Activated CD8-positive, alpha-beta memory T cell treated with anti-CD3 and anti-CD28 coated beads, Interleukin-2, amount 50 U/mL, for 4 hours (primary cell): ENCODE measurements at regions not wholly inside any gene's neighbourhood (a gene's known extent, or its start where the extent isn't known, plus 50 kb on each side); places are given as distances from the start of the nearest gene placed in this dataset.

Experiments
- DNase-seq: peaks from one replicate; pipeline ENCODE4 v3.0.0-alpha.2; 2020

DNA sequence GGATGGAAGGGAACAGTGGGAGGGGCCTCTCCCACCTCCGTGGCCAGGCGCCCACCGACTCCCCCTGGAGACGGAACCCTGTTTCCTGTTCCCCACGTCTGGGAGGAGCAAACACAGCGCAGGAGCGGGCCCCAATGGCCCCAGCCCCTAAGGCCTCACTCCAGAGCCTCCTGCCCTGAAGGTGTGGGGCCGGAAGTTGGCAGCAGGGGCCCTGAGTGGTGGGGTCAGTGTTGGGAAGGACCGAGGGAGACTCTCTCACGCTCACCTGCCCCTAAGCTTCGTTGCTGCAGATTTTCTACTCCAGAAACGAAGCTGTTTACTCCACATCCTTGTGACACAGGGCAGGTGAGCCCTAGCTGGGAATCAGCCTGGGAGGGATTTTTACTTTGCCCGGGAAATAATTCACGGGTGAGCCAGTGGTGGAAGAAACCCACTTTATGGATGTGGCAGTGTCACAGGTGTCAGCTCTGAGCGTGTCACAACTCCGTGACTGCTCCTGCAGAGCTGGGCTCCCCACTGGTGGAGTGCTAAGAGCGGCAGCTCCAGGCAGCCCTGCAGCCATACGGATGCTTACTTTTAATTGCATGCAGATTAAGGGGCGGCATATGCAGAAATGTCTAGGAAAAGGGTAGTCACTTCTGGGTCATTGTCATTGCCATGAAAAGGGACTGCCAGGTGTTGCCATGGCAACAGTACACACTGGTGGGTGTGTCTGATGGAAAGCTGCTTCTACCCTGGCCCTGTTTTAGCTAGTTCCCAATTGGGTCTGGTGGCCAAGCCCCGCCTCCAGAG lies 77.5 kb upstream of the OLFM1 start:
- DNase-seq, result no peak

DNA sequence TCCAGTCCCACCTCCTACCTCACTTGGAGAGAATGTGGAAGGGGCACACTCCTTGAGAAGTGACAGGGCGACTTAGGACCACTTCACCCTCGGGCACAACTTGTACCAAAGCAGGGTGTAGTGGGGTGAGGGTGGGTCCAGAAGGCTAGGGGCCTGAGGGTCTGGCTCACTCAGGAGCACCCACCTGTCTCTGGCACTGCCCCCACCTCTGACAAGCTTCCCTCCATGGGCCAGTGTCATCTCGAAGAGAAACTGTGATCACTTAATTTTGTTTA lies 76.9 kb upstream of the OLFM1 start:
- DNase-seq, result no peak

DNA sequence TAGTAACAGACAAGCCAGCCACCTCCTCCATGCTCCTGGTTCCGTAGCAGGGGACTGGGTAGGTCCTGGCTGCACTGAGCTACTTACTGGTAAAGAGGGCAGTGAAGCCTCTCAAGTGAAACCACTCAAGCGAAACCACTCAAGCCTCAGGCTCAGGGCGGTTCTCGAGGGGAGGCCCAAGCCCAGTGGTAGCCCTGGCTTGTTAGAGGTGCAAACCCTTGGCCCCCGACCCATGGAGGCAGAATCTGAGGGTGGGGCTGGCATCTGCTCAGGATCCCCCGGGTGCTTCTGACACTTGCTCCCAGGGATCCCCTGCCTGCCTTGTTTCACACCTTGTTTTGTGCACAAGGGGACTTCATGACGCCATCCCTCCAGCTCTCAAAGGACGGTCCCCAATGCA lies 76.5 kb upstream of the OLFM1 start:
- no peak for DNase-seq

DNA sequence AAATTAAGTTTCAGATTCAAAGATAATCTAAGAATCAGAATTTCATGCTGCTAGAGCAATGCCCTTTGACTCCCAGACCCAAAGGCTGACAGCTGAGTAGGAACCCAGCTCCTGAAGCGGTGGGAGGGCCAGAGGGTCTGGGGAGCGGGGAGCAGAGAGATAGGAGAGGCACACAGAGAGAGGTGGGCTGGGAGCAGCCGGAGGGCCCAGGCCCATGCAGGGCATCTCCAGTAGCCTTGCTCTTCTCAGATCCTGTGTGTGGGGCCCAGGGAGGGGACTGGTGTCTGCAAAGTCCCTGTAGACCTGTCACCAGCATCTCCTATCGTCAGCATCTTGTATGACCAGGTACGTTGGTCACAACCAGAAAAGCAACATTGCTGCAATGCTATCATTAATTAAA lies 75.3 kb upstream of the OLFM1 start:
- DNase-seq, result no peak

DNA sequence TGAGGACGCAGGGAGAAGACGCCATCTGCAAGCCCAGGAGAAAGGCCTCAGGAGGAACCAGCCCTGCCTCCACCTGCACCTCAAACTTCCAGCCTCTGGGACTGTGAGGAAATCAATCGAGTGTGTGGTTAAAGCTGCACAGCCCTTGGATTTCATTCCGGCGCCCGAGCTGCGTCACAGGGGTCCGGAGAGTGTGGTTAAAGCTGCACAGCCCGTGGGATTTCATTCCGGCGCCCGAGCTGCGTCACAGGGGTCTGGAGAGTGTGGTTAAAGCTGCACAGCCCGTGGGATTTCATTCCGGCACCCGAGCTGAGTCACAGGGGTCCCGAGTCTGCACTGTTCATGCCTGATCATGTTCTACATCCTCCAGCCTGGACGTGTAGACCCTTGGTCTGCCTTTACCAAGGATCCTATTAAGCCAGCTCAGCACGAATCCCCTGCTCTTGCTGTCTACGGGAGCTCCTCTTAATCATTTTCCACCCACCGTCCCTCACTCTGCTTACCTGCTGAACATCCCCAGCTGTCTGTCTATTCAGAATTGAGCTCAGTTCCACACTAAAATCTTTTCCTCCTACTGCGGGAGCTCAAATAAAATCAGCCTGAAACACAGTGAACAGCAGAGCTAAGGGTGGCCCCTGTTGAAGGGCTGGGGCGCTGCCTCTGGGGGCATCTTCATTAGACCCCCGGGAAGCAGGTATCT lies 73.0 kb upstream of the OLFM1 start:
- DNase-seq, result no peak

DNA sequence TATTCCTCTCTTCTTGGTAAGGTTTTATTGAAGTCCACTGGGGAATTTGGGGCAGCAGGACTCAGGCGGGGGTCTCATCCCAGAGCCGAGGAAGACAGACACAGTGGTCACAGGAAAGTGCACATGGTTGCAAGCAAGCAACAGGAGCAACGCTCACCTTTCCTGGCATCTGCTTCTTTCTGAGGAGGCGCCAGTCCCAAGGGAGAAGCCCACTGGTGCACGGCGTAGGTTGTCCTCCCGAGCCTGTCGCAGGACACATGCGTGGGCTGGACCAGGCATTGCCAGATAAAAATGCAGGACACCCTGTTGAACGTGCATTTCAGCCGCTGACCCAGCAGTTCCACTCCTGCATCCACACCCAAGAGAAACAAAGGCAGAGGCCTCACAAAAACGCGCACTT lies 72.4 kb upstream of the OLFM1 start:
- no peak for DNase-seq

DNA sequence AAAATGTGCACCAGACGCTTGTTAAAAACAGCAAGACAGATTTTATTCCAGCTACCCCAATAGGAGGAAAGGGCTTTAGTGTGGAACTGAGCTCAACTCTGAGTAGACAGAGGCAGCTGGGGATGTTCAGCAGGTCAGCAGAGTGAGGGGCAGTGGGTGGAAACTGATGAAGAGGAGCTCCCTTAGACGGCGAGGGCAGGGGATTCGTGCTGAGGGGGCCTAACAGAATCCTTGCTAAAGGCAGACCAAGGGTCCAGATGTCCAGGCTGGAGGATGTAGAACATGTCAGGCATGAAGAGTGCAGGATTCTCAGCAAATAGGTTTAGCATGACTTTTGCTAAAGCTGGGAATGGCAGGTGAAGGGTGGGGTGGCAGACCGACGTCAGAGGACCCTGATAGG lies 71.9 kb upstream of the OLFM1 start:
- no peak for DNase-seq

DNA sequence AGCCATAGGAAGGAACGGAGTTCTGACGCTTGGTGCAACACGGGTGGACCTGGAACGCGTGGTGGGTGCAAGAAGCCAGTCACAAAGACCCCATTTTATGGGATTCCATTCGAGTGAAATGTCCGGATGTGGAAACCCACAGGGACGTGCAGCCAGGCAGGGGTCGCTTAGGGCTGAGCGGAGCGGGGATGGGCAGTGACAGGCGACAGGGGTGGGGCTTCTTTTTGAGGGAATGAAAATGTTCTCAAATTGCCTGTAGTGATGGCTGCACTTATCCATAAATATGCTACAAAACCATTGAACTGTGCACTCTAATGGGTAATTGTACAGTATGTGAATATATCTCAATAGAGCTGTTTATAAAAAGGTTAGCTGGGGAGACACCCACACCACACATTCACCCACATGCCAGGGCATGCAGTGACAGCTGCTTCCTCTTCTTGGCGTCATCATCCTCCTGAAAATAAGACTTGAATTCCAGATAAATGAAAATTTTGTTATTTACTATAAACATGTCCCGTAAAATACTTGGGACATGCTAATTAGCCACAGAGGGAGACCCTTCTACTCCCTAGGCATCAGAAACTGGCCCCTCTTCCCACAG lies 71.3 kb upstream of the OLFM1 start:
- DNase-seq, result no peak

DNA sequence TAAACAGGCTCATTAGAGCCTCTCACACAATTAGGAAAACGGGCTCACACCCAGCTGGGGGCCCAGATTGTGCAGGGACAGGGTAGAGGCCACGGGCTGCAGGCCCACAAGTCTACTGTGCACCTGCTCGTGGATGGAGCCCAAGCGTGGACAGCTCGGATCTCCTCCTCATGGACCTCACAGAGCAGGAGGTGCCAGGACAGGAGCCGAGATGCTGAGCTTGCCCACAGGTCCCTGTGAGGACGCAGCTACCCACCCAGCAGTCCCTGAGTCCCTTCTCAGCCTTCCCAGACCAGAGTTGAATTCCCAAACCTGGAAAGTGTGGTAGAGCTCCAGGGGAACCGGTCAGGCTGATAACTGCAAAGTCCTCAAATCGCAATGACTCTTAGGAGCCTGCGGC lies 70.6 kb upstream of the OLFM1 start:
- DNase-seq, result no peak

DNA sequence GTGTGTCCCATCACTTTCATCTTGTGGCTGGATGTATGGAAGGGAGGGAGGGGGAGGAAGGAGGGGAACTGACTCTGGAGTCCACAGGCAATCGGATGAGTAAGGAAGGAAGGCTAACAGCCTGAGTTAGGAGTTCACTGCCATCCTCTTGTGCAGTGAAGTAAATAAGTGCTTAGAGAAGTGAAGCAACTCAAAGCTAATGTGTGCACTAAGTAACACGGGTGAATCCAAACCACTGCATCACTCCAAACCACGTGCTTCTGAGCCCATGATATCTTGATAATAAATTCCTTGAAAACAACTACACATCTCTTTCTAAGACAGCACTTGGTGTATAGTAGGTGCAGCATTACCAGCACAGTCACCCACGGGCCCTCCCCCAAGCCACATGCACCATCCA lies 69.6 kb upstream of the OLFM1 start:
- no peak for DNase-seq

DNA sequence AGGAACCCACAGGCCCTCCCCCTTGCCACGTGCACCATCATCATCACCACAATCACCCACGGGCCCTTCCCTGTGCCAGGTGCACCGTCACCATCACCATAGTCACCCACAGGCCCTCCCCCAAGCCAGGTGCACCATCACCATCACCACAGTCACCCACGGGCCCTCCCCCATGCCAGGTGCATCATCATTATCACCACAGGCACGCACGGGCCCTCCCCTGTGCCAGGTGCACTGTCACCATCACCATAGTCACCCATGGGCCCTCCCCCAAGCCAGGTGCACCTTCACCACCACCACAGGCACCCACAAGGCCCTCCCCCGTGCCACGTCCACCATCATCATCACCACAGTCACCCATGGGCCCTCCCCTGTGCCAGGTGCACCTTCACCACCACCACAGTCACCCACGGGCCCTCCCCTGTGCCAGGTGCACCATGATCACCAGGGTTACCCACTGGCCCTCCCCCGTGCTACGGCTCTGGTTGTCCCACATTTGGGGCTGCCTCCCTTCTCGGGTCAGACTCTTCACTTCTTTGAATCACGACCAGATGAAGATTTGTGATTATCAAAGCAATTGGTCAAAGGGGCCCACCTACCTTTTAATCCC lies 69.1 kb upstream of the OLFM1 start:
- DNase-seq, result no peak

DNA sequence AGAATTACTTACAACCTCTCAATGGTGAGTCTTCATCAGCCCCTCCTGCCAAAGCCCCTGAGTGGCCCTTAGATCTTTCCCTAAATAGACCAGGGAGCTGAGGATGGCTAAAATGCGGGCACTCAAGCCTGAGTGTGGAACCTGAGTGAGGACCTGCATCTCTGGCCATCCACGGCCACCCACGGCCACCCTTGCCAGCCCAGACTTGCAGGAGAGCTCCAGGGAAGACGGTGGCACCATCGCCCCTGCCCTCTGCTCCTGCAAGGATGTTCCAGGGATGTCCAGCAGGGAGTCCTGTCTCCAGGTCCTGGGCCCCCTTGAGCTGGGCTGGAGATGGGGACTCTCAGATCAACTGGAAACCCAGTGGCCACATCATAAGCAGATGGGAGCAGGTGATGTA lies 68.2 kb upstream of the OLFM1 start:
- no peak for DNase-seq

DNA sequence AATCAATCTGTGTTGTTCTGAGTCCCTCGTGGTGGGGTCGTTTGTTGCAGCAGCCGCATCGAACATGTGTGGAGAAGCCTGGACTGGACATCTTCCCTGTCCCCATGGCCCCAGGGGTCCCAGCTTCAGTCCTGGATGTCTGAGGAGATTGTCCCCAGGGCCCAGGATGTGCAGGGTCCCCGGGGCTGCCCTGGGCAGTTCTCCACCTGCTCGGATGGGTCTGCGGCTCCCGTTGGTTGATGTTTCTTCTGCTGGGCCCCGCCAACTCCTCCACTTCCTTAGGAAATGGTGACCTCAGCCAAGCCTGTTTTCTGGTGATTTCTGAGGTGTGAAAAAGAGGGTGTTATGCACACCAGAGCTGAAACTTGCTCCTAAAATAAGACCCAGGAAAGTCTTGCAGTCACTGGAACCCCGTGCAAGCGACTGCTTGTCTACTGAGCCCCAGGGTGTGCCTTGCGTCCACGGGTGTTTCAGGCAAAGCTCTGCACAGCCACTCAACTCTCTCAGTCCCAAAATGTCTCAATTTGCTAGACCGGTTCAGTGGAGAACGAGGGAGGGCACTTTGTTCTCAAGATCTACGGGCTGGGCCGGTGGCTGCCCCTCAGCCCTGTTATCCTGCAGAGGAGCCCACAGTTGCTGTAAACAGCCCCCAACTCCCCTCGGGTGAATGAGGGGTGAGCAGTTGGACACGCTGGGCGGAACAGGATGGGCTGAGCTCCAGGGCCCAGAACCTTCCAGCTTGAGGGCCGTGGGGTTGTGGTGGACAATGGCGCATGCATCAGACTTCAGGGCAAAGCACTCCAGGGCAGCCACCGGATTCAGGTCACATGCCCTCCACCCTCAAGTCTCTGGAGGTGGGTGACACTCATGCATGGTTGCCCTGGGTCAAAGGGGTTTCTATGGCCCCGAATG lies 66.7 kb upstream of the OLFM1 start:
- no peak for DNase-seq

DNA sequence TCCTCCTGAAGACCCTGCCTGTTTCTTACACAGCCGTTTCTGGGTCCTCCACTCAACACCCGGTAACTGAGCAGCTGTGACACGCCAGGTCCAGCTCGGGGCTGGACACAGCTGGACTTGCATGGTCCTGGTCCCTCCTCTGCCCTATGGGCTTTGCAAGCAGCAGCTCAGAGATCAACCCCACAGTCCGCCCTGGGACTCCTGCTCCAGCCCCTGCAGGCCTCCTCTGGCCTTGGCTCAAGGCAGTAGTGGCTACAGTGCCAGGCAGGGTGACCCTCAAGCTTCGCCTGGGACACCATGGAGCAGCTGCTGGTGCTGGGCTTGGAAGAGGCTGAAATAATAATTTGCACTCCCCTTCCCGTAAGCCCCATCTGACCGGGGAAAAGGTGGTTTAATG lies 66.1 kb upstream of the OLFM1 start:
- no peak for DNase-seq

DNA sequence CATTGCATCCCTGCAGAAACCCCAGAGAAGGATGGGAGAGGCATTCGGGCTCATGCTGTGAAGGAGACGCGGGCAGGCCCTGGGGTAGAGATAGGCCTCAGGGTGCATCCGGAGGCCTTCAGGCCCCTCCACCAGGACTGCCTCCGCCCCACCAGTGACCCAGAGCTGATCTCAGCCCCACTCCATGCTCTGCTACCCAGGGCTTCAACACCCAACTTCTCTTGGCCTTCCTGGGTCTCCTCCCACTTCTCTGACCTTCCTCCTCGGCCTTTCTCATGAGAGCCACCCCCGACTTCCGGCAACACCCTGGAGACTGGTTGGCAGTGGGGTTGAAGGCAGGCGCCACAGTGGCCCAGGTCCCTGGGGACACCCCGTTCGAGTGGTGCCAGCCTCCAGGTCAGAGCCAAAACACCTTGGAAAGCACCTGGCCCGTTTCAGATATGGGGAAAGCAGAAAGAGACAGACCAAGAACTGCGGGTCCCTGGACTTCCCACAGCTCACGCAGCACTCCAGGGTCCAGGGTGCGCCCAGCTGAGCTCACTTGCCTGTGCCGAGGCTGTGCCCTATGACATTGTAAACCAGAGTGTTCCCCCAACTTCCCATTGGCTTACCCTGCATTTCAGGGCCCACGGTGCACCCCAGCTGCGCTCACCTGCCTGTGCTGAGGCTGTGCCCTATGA lies 65.1 kb upstream of the OLFM1 start:
- no peak for DNase-seq

DNA sequence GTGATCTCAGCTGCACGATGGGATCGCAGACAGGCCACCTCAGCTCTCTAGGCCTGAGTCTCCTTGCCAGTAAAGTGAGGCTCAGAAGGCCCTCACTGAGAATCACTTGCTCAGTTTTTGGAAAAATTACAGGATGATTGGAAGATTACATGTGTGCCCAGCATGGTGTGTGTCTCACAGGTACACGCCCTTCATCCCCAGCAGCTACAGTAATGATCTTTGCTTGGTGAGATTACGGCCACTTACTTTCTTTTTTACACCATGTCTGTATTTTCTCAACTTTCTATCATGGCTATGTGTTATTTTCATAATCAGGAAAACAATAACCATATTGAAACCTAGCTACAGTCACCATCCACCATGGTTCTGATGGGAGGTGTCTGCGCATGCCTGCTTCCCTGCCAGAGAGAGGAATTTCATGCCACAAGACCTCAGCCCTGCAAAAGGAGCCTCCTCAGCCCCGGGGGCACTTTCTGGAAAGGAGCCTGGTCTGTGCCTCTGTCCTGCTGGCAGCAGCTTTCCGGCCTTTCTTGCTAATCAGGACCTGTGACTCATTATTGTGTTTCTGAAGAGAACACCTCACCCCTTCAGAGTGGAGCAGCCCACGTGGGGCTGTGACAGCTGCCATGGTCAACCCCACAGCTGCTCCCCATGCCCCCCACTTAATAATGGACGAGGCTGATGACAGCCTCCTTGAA lies 64.2 kb upstream of the OLFM1 start:
- no peak for DNase-seq

DNA sequence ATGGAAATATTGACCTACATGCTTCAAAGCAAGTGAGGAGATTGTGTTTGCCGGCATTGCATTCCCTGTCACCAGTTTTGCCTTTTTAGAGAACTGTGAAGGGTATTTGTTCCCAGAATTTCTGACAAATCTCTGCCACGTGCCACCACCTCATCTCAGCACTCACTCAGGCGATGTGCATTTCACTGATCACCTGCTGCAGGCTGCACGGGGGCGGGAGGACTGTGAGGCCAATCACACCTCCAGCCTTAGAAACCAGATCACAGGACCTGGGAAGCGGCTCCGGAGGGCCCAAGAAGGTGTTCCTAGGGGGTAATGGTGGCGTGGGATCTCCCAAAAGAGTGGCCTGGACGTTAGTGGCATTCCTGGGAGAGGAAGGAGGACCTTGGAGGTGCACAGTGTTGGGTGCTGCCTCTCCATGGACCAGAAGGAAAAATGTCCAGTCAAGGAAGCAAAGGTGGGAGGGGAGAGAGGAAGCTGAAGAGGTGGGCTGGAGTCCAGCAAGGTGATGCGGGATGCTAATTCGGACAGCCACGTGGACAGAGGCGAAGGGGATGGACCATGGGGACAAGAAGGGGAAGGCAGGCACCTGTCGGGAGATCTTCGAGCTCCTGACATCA lies 63.6 kb upstream of the OLFM1 start:
- DNase-seq, result no peak

DNA sequence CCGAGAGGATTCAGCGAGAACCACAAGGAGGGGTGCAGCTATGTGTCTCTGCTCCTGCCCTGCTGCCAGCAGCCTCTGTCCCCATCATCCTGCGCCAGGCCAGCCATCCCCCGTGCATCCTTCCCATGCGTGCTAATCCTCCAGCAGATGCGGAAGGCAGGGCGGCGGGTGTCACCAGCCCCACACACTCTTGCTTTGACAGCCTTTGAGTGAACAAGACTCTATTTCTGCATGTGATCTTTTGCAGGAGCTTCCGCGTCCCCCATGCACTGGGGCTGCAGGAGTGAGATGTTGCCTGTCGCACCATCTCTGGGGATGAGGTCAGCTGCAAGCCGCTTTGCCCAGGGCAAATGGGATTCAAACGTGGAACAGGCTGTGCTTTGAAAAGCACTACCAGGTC lies 58.0 kb upstream of the OLFM1 start:
- no peak for DNase-seq

DNA sequence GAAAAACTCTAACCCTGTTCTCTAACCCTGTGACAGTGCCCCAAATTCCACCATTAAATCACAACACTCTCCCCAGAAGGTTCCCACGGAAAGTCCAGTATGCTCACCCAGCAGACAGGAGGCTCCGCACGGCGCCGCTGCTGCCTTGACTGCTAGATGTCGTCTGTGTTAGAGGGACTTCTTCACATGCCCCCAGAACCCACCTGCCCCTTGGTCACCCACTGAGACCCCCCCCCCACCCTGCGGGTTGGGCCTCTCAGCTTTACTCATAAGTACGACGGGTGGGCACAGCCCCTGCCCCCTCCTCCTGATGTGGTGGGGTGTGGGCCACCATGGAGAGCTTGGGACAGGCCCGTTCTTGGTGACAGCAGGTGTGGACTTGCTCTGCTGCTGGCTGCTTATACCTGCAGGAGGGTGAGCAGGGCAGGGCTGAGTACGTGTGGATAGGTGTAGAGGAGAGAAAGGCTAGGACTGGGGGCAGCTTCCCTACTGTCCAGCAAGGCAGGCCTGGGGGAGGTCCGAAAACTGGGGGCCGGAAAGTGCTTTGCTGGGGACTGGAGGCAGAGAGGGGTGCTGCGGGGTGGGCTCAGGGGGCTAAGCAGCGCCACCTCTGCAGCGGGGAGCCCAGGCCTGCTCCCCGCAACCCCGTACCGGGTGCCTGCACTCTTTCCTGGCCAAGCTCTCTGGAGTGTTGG lies 57.5 kb upstream of the OLFM1 start:
- DNase-seq, result no peak

DNA sequence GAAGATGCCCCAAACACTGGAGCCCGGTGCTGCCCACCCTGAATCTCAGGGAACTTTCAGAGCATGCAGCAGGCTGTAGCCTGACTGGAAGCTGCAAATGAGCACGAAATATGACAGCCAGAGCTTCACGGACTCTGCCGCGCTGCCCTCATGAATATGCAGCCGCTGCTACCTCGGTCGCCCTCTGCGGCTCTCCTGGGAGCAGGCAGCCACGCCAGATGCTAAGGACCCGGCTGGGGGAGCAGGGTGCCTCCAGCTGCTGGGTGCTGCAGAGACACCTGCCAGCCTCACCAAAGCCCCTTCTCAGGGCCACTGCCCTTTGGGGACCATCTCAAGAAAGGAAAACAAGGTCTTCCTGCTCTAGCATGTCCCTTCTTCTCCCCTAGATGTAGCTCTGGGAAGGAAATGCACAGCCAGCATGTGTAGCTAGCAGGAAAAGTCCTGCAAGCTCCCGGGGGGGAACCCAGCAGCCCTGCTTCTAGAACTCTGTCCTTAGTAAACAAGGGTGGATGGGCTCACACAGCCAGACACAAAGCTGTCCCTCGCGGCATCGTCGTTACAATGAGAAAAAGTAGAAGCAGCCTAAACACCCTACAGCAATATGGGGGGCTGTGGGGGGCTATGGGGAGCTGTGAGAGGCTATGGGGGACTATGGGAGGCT lies 56.8 kb upstream of the OLFM1 start:
- no peak for DNase-seq
